ENCODE measurements at regions not wholly inside any gene's neighbourhood (a gene's known extent, or its start where the extent isn't known, plus 50 kb on each side); places are given as distances from the start of the nearest gene placed in this dataset.

DNA sequence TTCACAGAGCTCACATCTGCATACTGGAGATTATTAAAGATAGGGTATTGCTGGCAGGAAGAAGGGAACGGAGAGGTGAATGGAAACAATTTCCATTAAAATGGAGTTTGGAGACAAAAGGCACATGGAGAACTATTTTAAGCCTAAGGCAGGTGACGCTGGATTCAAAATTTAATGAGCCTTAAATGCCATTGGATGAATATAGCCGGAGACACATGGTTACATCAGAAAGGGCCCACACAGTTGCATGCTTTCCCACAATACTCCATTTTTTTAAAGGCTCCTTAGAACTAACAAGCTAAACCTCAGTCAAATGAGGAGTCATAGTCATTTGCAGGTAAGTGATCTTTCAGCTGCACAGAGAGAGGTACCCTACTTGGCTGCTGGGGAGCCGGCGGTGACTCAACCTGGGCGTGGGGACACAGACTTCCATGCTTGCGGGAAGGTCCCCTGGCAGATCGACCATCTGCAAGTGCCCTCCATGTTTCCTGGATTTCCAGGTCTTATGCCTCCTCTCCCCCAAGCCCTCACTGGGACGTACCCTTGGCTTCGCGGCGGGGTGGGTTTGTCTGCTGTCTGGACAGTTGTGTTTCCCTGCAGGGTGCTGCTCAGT lies 259.2 kb downstream of the CBLN1 start:
- FAIRE-seq (no peak), DNase-seq (ENCODE audit: insufficient read length) (no peak)
- TF ChIP-seq POLR2AphosphoS5 (IDR thresholded peaks at IDR 0.05; ENCODE audit: low read depth, low read length) = no peak
- no peak for TF ChIP-seq POLR2A (IDR thresholded peaks at IDR 0.05; ENCODE audit: low read depth, low read length)
- no peak for TF ChIP-seq TAF1 (IDR thresholded peaks at IDR 0.05; ENCODE audit: borderline replicate concordance, low read depth, low read length)

DNA sequence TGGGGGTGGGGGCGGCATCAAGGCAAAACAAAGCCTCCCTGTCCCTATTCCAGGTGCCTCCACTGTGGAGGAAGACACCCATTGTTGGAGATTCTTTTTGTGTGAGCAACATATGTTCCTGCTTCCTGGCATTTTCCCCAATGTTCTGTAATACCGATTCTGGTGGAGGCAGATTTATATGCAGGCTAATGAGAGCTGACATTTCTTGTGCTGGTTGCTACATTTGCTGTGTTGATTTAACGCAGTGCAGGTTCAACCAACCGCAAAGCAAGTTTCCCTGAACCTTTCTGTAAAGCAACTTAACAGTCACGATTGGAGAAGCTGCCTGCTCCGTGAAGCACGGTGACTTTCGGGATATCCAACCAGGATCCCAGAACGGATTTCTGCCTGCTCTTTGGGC lies 260.5 kb downstream of the CBLN1 start:
- TF ChIP-seq TAF1 (IDR thresholded peaks at IDR 0.05; ENCODE audit: borderline replicate concordance, low read depth, low read length) = no peak
- TF ChIP-seq POLR2A (IDR thresholded peaks at IDR 0.05; ENCODE audit: low read depth, low read length) = no peak
- TF ChIP-seq POLR2AphosphoS5 (IDR thresholded peaks at IDR 0.05; ENCODE audit: low read depth, low read length) = no peak
- no peak for FAIRE-seq
- no peak for DNase-seq (ENCODE audit: insufficient read length)

DNA sequence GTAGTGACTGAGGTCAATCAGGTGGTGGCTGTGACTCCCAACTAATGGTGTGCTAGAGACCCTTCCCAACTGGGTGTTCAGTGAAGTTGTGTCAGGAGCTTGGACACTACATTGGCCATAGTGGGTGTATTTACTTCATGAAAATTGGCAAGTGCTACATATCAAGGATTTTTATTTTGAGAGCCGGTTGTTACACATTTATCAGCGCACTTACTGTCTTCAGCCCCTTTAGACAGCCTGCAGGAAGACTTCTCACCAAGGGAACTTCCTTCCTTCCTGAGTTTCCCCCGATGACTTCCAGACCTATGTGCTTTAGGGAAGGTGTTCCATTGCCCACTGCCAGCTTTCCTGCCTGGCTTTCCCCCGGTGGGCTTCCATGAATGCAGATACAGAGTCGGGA lies 261.2 kb downstream of the CBLN1 start:
- FAIRE-seq = no peak

DNA sequence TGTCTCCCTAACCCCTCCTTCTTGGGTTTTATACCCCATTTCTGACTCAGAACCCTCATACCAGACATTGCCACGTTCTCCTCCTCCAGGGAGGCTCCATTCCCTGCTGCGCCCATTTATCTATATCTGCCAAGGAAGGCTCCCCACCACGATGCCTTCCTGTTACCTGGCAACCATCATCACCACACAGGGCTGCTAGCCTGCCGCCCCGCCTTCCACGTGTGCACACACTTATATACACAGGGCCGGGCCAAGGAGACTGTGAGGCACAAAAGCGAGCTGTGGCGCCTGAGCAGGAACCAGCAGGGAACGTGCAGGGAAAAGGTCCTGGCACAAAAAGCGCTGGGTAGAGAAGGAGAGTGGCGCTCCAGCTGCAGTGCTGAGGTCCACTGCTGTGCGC lies 261.8 kb downstream of the CBLN1 start:
- DNase-seq (ENCODE audit: insufficient read length) (no peak), FAIRE-seq (no peak)
- no peak for TF ChIP-seq POLR2A (IDR thresholded peaks at IDR 0.05; ENCODE audit: low read depth, low read length)
- no peak for TF ChIP-seq POLR2AphosphoS5 (IDR thresholded peaks at IDR 0.05; ENCODE audit: low read depth, low read length)

More for the DNA sequence above, 261.2 kb downstream of the CBLN1 start:
- DNase-seq (ENCODE audit: insufficient read length) = no peak
- TF ChIP-seq POLR2AphosphoS5 (IDR thresholded peaks at IDR 0.05; ENCODE audit: low read depth, low read length) = no peak
- TF ChIP-seq POLR2A (IDR thresholded peaks at IDR 0.05; ENCODE audit: low read depth, low read length) = no peak
- TF ChIP-seq TAF1 (IDR thresholded peaks at IDR 0.05; ENCODE audit: borderline replicate concordance, low read depth, low read length) = no peak

DNA sequence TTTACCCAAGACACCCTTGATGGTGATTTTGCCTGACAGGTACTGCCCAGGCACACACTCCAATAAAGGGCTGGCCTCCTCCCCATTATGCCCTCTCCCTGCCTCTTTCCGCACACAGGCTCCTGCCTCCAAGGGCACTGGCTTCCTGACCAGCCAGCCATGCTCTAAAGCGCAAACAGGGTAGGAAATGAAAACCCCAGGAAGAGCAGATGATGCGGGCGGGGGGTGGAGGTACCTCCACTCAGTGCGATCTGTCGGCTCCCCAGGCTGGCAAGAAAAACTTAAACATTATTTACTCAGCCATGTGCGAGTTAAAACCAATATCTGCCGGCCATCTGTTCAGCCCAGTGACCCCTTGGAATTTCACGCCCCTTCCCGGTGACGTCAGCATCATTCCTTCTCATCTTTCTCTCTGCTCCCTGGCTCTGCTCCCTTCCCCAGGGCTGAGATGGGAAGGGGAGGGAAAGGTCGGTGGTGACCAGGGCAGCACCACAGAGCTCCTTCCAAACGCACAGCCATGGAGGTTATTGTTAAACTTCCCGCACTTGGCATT lies 262.5 kb downstream of the CBLN1 start:
- no peak for TF ChIP-seq POLR2A (IDR thresholded peaks at IDR 0.05; ENCODE audit: low read depth, low read length)
- DNase-seq (ENCODE audit: insufficient read length) (no peak), FAIRE-seq (no peak)

DNA sequence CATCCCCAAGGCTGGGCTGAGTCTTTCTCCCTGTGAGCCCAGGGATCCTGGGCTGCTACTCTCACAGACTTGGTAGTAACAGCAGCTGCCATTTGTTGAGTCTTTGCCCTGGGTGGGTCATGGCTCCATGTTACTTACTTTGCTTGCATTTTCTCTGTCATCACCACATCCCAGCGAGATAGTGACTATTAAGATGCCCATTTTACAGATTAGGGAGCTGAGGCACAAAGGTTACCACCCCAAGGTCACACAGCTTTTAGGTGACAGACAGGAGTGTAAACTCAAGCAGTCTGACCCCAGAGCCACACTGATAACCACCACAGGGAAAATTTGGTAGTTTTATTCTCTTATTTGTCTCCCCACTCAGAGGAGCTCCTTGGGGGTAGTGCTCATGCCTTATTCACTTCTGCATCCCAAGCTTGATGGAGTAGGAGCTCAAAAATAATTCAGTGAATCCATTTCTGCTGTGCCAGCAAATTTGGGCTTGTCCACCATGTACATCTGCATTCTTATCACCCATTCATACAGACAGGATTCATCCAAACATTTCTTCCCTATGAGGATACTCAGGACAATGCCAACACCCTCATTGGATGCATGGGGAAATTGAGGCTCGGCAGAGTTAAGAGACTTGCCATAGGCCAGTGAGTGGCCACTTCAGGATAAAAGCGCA lies 263.2 kb downstream of the CBLN1 start:
- TF ChIP-seq TAF1 (IDR thresholded peaks at IDR 0.05; ENCODE audit: borderline replicate concordance, low read depth, low read length) (no peak), POLR2A (IDR thresholded peaks at IDR 0.05; ENCODE audit: low read depth, low read length) (no peak), POLR2AphosphoS5 (IDR thresholded peaks at IDR 0.05; ENCODE audit: low read depth, low read length) (no peak)
- DNase-seq (ENCODE audit: insufficient read length) (no peak), FAIRE-seq (no peak)

DNA sequence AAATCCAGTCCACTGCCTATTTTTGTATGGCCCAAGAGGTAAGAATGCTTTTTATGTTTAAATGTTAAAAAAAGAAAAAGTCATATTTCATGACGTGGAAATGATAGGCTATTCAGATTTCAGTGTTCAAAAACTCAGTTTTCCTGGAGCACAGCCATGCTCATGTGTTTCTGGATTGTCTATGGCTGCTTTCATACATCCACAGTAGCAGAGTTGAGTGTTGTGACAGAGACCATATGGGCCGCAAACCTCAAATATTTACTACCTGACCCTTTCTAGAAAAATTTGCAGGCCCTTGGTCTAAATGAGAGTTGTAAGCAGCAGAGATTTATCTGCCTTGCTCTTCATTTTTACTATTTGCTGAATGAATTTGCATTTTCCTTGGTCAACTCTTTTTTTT lies 264.1 kb downstream of the CBLN1 start:
- DNase-seq (ENCODE audit: insufficient read length) (no peak), FAIRE-seq (no peak)
- TF ChIP-seq POLR2AphosphoS5 (IDR thresholded peaks at IDR 0.05; ENCODE audit: low read depth, low read length) = no peak
- TF ChIP-seq POLR2A (IDR thresholded peaks at IDR 0.05; ENCODE audit: low read depth, low read length) = no peak
- no peak for TF ChIP-seq TAF1 (IDR thresholded peaks at IDR 0.05; ENCODE audit: borderline replicate concordance, low read depth, low read length)

DNA sequence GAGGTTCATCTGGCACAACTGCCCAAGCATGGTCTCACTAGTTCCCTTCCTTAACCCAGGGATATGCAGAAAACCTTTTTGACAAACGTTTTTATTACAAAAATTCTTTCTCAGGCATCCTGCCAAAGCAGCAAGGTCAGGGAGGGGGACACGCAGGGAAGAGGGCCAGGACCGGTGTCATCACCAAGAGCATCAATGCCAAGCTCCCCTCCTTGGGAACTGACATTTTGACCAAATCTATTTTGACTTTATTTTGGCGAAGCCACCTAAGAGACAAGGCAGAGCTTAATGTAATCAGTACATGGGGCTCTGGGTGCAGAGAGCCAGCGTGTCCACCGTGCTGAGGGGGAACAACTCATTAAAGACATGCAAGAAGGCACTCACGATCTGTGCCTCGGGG lies 265.2 kb downstream of the CBLN1 start:
- TF ChIP-seq POLR2A (IDR thresholded peaks at IDR 0.05; ENCODE audit: low read depth, low read length) = no peak
- DNase-seq (ENCODE audit: insufficient read length) (no peak), FAIRE-seq (no peak)

DNA sequence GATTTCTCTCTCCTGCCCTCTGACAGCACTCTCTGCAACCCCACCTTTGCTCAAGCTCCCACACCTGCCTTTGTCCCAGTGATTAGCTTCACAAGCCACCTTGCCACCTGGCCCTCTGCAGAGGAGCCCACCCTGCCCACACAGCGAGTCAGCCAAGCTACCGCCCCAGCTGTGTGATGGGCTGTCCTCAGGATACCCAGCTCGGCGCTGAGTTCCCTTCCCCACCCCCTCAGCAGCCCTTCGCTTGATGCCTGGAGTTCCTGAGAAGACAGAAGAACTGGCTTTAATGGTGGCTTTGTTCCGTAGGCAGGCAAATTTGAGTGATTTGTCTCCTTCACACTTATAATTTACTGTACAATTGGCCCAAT lies 266.4 kb downstream of the CBLN1 start:
- TF ChIP-seq TAF1 (IDR thresholded peaks at IDR 0.05; ENCODE audit: borderline replicate concordance, low read depth, low read length) (no peak), POLR2AphosphoS5 (IDR thresholded peaks at IDR 0.05; ENCODE audit: low read depth, low read length) (no peak), POLR2A (IDR thresholded peaks at IDR 0.05; ENCODE audit: low read depth, low read length) (no peak)
- FAIRE-seq = no peak
- DNase-seq (ENCODE audit: insufficient read length) = no peak

DNA sequence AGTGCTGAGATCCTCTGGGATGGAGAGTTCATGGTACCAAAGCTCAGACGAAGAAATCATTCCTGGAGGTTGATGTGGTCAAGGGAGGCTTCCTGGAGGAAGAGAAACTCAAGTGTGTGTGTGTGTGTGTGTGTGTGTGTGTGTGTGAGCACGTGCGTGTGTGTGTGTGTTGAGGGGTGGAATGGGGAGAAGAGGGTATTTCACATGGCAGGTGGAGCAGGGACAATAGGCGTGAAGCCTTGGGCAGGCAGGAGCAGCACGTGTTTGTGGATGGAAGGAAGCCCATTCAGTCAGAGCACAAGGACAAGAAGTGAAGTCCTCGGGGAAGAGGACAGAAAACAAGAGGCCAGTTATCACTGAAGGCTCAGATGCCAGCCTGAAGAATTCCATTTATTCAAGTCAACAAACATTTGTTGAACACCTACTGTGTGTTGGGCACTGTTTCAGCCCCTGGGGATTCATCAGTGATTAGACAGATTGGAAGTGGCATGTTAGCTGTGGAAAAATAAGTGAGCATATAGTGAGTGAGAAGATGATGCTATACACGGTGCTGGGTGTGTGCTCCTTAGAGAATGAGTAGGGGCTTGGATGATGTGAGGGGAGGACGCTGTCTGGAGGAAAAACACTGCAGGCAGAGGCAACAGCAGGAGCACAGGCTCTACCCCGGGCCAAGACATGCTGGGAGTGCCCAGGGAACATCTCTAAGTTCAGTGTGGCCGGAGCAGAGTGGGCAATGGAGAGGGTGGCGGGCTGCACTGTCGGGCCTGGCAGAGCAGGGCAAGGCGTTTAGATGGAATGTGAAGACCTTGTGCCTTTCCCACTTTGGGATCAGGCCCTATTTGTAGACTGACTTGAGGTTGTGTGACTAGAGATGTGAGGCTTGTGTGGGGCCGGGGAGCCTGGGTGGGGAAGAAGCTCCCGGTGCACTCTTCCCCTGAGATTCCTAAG lies 267.1 kb downstream of the CBLN1 start:
- no peak for TF ChIP-seq POLR2A (IDR thresholded peaks at IDR 0.05; ENCODE audit: low read depth, low read length)
- TF ChIP-seq POLR2AphosphoS5 (IDR thresholded peaks at IDR 0.05; ENCODE audit: low read depth, low read length) = no peak
- no peak for TF ChIP-seq TAF1 (IDR thresholded peaks at IDR 0.05; ENCODE audit: borderline replicate concordance, low read depth, low read length)
- DNase-seq (ENCODE audit: insufficient read length) (no peak), FAIRE-seq (no peak)

DNA sequence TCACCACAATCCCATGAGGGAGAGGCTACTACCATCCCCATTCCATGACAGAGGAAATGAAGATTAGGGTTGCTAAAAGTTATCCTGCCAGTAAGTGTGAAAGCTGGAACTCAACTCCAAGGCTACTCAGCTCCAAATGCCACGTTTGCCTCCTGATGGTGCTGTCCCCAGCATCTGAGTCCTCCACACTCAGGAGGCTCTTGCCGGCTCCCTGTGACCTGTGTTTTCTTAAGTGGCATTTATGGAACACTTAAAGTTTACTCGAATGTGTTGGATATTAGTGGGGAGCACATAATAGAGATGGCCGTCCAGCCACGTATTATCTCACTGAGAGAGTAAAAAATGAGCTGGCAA lies 267.9 kb downstream of the CBLN1 start:
- no peak for DNase-seq (ENCODE audit: insufficient read length)
- TF ChIP-seq POLR2AphosphoS5 (IDR thresholded peaks at IDR 0.05; ENCODE audit: low read depth, low read length) (no peak), TAF1 (IDR thresholded peaks at IDR 0.05; ENCODE audit: borderline replicate concordance, low read depth, low read length) (no peak), POLR2A (IDR thresholded peaks at IDR 0.05; ENCODE audit: low read depth, low read length) (no peak)
- FAIRE-seq = no peak

All from GM12892 (cell line).